Esophagus muscularis mucosa (tissue), 4 donors: ENCODE measurements at regions not wholly inside any gene's neighbourhood (a gene's known extent, or its start where the extent isn't known, plus 50 kb on each side); places are given as distances from the start of the nearest gene placed in this dataset.

Experiments used
- DNase-seq: peaks from one replicate; pipeline ENCODE4 v3.0.0-alpha.2; 2017; ENCODE audit errors: extremely low spot score
- H3K27ac ChIP-seq, 4 donors: fragments of 200-600 bp; sonication (generic); replicated peaks in 1 of 4; 1 replicate in 3 of 4; 2 replicates in 1 of 4; pipeline ENCODE4 v1.5.1; 2016 to 2019; ENCODE audit warnings: mild to moderate bottlenecking in 1 of 4
- H3K27me3 ChIP-seq, 4 donors: fragments of 200-600 bp; sonication (generic); one replicate each; pipeline versions ENCODE4 v1.5.1 to v1.6.0; 2016 to 2019
- H3K36me3 ChIP-seq, 4 donors: fragments of 200-600 bp; sonication (generic); one replicate each; pipeline ENCODE4 v1.5.1; 2016 to 2019
- H3K4me1 ChIP-seq, 4 donors: fragments of 200-600 bp; sonication (generic); one replicate each; pipeline ENCODE4 v1.5.1; 2016 to 2019
- H3K4me3 ChIP-seq, 4 donors: fragments of 200-600 bp; sonication (generic); 1 replicate in 2 of 4; 2 replicates in 2 of 4; pipeline ENCODE4 v1.5.1; 2016 to 2019; ENCODE audit warnings: mild to moderate bottlenecking in 4 of 4, moderate library complexity in 1 of 4
- H3K9me3 ChIP-seq, 4 donors: fragments of 200-600 bp; sonication (generic); 1 replicate in 3 of 4; 2 replicates in 1 of 4; pipeline ENCODE4 v1.5.1; 2016 to 2019
- EP300 ChIP-seq: sonication (generic); formaldehyde crosslinking; IDR thresholded peaks from one replicate; pipeline ENCODE4 v1.6.1; 2017; ENCODE audit warnings: antibody characterized with exemption
- POLR2A ChIP-seq: fragments of 450-650 bp; IDR thresholded peaks from one replicate; pipeline ENCODE4 v1.6.1; 2017; ENCODE audit warnings: antibody characterized with exemption, moderate library complexity, mild to moderate bottlenecking, low read depth
- POLR2AphosphoS5 ChIP-seq, 2 donors: sonication (generic); formaldehyde crosslinking; IDR thresholded peaks; one replicate each; pipeline ENCODE4 v1.6.1; 2017; ENCODE audit warnings: antibody characterized with exemption in 2 of 2
- WGBS: methylation state at CpG from one replicate; pipeline ENCODE4 v1.1.5; 2018; 5-methylcytosine and 5-hydroxymethylcytosine counted together
- intact Hi-C: fragments of 100-400 bp; cut with DNase I; formaldehyde crosslinking; loops from one replicate; pipeline ENCODE4 v1.15.1; 2023
- TF ChIP-seq, protein P1 (sequence below), 3 experiments: fragments of 200-600 bp in 2 of 3; fragments of 450-650 bp in 1 of 3; sonication (generic) in 2 of 3; IDR thresholded peaks; one replicate each; pipeline ENCODE4 v1.5.1; 2017 to 2019; ENCODE audit warnings: antibody characterized with exemption in 3 of 3, mild to moderate bottlenecking in 2 of 3, moderate library complexity in 1 of 3

DNA sequence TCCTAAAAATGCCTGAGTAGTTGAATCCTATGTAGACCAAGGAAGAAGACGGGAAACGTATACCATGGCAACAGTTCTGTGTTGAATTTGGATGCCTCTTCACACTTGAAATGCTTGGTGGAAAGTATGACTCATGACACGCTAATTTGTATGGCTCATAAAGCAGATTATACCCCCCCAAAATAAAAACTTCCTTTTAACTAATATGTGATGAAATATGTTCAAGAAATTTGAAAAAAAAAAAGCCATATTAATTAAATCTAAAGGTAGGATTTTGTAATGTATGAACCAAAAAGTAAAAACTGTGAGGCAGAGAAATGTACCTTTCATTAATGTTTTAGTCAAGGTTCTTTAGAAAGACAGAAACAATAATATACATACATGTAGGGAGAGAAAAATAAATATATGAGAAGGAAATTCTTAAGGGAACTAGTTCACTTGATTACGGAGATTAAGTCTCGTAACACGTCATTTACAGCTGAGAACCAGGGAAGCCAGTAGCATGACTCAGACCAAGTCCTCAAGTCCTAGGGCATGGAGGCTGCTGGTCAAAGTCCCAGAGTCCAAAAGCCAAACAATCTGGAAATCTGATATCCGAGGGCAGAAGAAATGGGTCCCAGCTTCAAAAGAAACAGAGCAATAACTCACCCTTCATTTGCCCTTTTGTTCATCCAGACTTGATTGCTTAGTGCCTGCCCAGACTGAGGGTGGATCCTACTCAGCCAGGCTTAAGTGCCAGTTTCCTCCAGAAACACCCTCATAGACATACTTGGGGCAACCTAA lies 485.1 kb downstream of the SEMA3D start:
- H3K27me3 ChIP-seq, result no peaks in the 10 kb centered on the region
- H3K9me3 ChIP-seq, result no peaks in the 10 kb centered on the region
- no peak overlapping the region for H3K27ac ChIP-seq
- H3K4me3 ChIP-seq, result no peak overlapping the region
- WGBS, result 48% methylated on average over 7 of the region's 7 CpGs
- H3K36me3 ChIP-seq, result no peaks in the 10 kb centered on the region
- no peak for DNase-seq
- no peaks in the 10 kb centered on the region for H3K4me1 ChIP-seq
- intact Hi-C loops, result no loop called here
- TF ChIP-seq EP300 (no peak), POLR2A (no peak), POLR2AphosphoS5 (IDR thresholded peaks at IDR 0.05) (peak in 1 of 2 donors; percentile 32)

DNA sequence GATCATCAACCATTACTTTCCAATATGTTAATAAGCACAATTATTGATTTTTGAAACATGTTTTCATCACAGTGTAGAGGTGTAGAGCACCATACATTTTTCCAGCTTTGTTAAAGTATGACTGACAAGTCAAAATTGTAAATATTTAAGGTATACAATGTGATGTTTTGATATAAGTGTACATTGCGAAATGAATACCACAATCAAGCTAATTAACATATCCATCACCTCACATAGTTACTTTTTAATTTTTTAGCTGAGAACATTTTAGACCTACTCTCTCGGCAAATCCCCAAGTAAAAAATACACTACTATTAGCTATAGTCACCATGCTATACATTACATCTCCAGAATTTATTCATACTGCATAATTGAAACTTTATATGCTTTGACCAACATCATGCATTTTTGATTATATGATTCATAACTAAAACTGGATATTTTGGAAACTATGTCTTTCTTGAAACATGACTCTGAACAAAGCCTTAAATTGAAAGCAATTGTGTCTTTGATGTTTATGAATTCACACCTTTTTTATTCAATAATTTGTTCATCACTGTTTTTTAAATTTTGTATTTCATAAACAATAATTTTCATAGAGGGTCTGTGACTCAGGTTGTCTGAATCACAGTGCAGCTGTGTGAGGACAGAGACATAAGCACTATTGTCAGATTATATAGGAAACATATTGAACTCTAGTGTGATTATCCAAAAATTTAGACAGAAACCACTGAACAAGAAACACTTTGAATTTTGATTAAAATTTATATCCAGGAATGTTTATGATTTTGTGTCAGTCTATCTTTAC lies 486.1 kb downstream of the SEMA3D start:
- no peak overlapping the region for H3K27ac ChIP-seq
- TF ChIP-seq POLR2A, result no peak
- TF ChIP-seq POLR2AphosphoS5 (IDR thresholded peaks at IDR 0.05), result no peak
- no peak for TF ChIP-seq EP300
- TF ChIP-seq, protein P1, sequence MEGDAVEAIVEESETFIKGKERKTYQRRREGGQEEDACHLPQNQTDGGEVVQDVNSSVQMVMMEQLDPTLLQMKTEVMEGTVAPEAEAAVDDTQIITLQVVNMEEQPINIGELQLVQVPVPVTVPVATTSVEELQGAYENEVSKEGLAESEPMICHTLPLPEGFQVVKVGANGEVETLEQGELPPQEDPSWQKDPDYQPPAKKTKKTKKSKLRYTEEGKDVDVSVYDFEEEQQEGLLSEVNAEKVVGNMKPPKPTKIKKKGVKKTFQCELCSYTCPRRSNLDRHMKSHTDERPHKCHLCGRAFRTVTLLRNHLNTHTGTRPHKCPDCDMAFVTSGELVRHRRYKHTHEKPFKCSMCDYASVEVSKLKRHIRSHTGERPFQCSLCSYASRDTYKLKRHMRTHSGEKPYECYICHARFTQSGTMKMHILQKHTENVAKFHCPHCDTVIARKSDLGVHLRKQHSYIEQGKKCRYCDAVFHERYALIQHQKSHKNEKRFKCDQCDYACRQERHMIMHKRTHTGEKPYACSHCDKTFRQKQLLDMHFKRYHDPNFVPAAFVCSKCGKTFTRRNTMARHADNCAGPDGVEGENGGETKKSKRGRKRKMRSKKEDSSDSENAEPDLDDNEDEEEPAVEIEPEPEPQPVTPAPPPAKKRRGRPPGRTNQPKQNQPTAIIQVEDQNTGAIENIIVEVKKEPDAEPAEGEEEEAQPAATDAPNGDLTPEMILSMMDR (IDR thresholded peaks at IDR 0.05), result no peak

DNA sequence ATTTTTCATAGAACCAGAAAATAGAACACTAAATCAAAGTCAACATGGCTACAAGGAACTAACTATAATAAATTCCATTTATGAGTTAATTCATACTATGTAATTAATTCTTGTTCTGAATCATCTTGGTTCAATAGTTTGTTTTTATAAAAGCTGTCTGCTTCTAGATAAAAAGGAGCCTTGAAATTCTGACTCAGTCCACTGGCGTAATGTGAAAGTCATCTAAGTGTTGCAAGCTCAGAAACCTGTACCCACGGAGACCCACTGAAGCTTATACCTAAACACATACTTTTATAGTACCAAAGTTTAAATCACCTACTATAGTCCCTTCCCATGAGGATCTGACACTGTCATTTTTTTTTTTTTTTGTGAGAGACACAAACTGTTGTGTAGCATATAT lies 489.4 kb downstream of the SEMA3D start:
- intact Hi-C loops, result no loop called here

More for the DNA sequence above, 486.1 kb downstream of the SEMA3D start:
- no peaks in the 10 kb centered on the region for H3K36me3 ChIP-seq
- no peak for DNase-seq
- WGBS, result 98% methylated on average over 2 of the region's 2 CpGs
- H3K27me3 ChIP-seq, result no peaks in the 10 kb centered on the region
- H3K4me3 ChIP-seq, result no peak overlapping the region
- intact Hi-C loops, result no loop called here
- H3K9me3 ChIP-seq, result peaks cover 0 to 1% (median 0%) of the 10 kb centered on the region in 4 donors
- H3K4me1 ChIP-seq, result no peaks in the 10 kb centered on the region

DNA sequence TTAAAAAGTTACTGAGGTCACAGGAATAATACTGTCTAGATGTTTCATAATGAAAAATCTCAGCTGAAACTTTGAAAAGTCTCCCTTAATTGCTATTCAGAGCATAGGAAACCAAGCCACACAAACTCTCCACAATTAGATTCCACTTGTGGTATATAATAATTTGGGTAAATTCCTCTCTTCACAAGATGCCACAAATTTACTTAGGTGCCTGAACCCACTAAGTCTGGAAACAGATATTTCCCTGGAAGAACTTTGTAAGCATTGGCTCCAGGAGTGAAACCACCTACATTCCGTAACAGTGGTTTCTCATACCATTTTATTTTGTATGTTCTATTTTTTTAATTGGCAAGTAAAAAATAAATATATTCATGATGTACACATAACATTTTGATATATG lies 493.4 kb downstream of the SEMA3D start:
- intact Hi-C loops, result no loop called here
- no peaks in the 10 kb centered on the region for H3K36me3 ChIP-seq
- DNase-seq, result no peak
- WGBS, result 93% methylated on average over 1 of the region's 1 CpG
- H3K27ac ChIP-seq, result no peak overlapping the region
- no peaks in the 10 kb centered on the region for H3K27me3 ChIP-seq
- peaks cover 0 to 7% (median 0%) of the 10 kb centered on the region in 4 donors for H3K9me3 ChIP-seq
- H3K4me1 ChIP-seq, result no peaks in the 10 kb centered on the region
- no peak for TF ChIP-seq POLR2AphosphoS5 (IDR thresholded peaks at IDR 0.05)
- TF ChIP-seq, protein P1 (IDR thresholded peaks at IDR 0.05), result no peak
- no peak for TF ChIP-seq EP300
- TF ChIP-seq POLR2A, result no peak
- H3K4me3 ChIP-seq, result no peak overlapping the region

More for the DNA sequence above, 489.4 kb downstream of the SEMA3D start:
- H3K4me1 ChIP-seq, result no peaks in the 10 kb centered on the region
- no peaks in the 10 kb centered on the region for H3K36me3 ChIP-seq
- 52% methylated on average over 2 of the region's 2 CpGs for WGBS
- H3K27me3 ChIP-seq, result no peaks in the 10 kb centered on the region
- no peak overlapping the region for H3K27ac ChIP-seq
- no peak for TF ChIP-seq POLR2AphosphoS5 (IDR thresholded peaks at IDR 0.05)
- no peak for TF ChIP-seq EP300
- TF ChIP-seq POLR2A, result no peak
- TF ChIP-seq, protein P1 (IDR thresholded peaks at IDR 0.05), result no peak
- H3K4me3 ChIP-seq, result no peak overlapping the region
- no peak for DNase-seq
- H3K9me3 ChIP-seq, result peaks cover 0 to 7% (median 0%) of the 10 kb centered on the region in 4 donors

DNA sequence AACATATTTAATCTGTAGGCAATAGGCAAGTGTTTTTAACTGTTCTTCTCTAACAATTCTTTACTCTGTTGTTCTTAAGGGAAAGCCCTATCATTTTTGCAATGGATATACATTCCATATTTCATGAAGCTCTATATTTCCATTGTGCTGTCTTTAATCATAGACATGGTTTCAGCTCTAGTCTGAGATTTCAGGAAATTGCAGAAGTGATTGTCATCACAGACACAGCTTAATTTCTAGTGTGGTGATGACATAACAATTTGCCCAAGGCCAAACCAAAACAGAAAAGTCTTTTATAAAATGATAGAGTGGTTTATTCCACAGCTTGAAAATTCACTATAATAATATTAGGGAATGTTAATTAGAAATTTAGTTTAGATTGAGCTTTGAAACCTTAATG lies 494.1 kb upstream of the SEMA3A start:
- Histone ChIP-seq H3K4me3 (no peak overlapping the region), H3K27me3 (no peaks in the 10 kb centered on the region), H3K4me1 (peaks cover 0 to 17% (median 12%) of the 10 kb centered on the region in 4 donors), H3K36me3 (no peaks in the 10 kb centered on the region), H3K27ac (no peak overlapping the region), H3K9me3 (no peaks in the 10 kb centered on the region)
- no peak for DNase-seq
- intact Hi-C loops, result no loop called here
- no peak for TF ChIP-seq POLR2A
- TF ChIP-seq POLR2AphosphoS5 (IDR thresholded peaks at IDR 0.05), result no peak
- no peak for TF ChIP-seq EP300
- TF ChIP-seq, protein P1 (IDR thresholded peaks at IDR 0.05), result no peak
